22Rv1 (cell line): ENCODE measurements at regions not wholly inside any gene's neighbourhood (a gene's known extent, or its start where the extent isn't known, plus 50 kb on each side); places are given as distances from the start of the nearest gene placed in this dataset.

Experiments used
- CTCF ChIP-seq: fragments of 450-650 bp; IDR thresholded peaks from 2 replicates; pipeline ENCODE4 v1.5.1; 2017; ENCODE audit warnings: mild to moderate bottlenecking
- ZFX ChIP-seq: fragments of 450-650 bp; IDR thresholded peaks from 2 replicates; pipeline ENCODE4 v1.6.1; 2017; ENCODE audit warnings: antibody characterized with exemption, borderline replicate concordance

DNA sequence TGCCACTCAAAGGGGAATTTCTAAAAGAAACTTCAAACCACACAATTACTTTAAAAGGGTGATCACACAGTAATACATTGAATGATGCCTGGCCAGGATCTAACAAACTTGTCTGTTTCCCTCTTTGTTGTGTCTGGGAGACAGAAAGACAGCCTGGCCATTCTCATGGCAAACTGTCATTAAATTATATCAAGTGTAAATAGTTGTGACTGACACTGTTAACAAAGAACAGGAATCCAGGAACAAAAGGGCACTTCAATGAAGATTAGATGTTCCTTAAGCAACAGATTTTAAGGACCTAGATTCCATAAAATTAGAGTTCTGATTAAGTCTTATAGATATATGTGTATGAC is 383.6 kb downstream of the KCNJ2 start:
- TF ChIP-seq CTCF = no peak
- TF ChIP-seq ZFX = no peak
